Osteoblast (primary cell): ENCODE measurements at regions not wholly inside any gene's neighbourhood (a gene's known extent, or its start where the extent isn't known, plus 50 kb on each side); places are given as distances from the start of the nearest gene placed in this dataset.

Experiments
- DNase-seq: peaks from one replicate; pipeline ENCODE4 v3.0.0; 2011; ENCODE audit warnings: low spot score, mixed read lengths; ENCODE audit not compliant: insufficient read length; ENCODE audit errors: missing footprints
- H2AFZ ChIP-seq: 2 replicates; pipeline ENCODE4 v1.6.0; 2011; ENCODE audit warnings: mild to moderate bottlenecking, low read length
- H3K27ac ChIP-seq: 2 replicates; pipeline ENCODE4 v1.5.1; 2011; ENCODE audit warnings: mild to moderate bottlenecking, low read depth, low read length, moderate library complexity
- H3K27me3 ChIP-seq: 2 replicates; pipeline ENCODE4 v1.6.0; 2012; ENCODE audit warnings: mild to moderate bottlenecking, control low read depth, inconsistent platforms, low read length, moderate library complexity; ENCODE audit not compliant: insufficient read depth
- H3K36me3 ChIP-seq: 2 replicates; pipeline ENCODE4 v1.5.1; 2011; ENCODE audit warnings: mild to moderate bottlenecking, low read length, control low read depth, moderate library complexity; ENCODE audit not compliant: insufficient read depth
- H3K4me1 ChIP-seq: 2 replicates; pipeline ENCODE4 v1.5.1; 2011; ENCODE audit warnings: mild to moderate bottlenecking, low read length, control low read depth, moderate library complexity; ENCODE audit not compliant: insufficient read depth
- H3K4me2 ChIP-seq: 2 replicates; pipeline ENCODE4 v1.6.0; 2011; ENCODE audit warnings: mild to moderate bottlenecking, low read length; ENCODE audit not compliant: insufficient read depth
- H3K4me3 ChIP-seq: fragments of 200-600 bp; sonication (generic); 3 replicates; pipeline ENCODE4 v1.5.1; 2012; ENCODE audit warnings: mild to moderate bottlenecking, low read length, inconsistent platforms; ENCODE audit not compliant: insufficient read depth
- H3K79me2 ChIP-seq: 2 replicates; pipeline ENCODE4 v1.6.0; 2012; ENCODE audit warnings: mild to moderate bottlenecking, low read length, control low read depth, inconsistent platforms; ENCODE audit not compliant: insufficient read depth
- H3K9me3 ChIP-seq: 2 replicates; pipeline ENCODE4 v1.5.1; 2011; ENCODE audit warnings: low read depth, low read length, control low read depth
- H4K20me1 ChIP-seq: 2 replicates; pipeline ENCODE4 v1.6.0; 2012; ENCODE audit warnings: mild to moderate bottlenecking, low read length, control low read depth; ENCODE audit not compliant: insufficient read depth
- CTCF ChIP-seq: IDR thresholded peaks from 2 replicates; pipeline ENCODE4 v1.5.1; 2011; ENCODE audit warnings: mild to moderate bottlenecking, low read depth, low read length, moderate library complexity; ENCODE audit errors: extremely low read depth

DNA sequence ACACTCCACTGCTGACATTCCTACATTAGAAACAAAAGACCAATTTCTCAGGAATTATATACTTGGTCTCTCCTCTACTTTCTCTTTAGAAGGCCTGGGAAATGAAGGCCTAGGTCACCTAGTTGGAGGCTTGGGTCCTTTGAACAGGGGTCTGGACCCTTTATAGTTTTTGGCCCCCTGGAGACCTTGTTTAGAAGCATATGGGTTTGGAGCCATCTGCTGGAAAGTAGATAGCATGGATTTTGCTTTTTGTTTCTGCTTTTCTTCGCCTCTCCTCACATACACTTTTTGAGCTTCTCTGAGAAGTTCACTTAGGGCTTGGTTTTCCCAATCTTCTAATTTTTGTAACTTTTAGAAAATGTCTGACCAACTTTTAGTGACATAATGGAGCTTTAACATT, 67.1 kb upstream of the CDK20 start:
- Histone ChIP-seq H3K36me3 (no peaks in the 10 kb centered on the region), H3K4me3 (no peak overlapping the region), H3K27ac (no peak overlapping the region), H4K20me1 (no peaks in the 10 kb centered on the region), H3K9me3 (peaks cover 23% of the 10 kb centered on the region), H2AFZ (no peak overlapping the region), H3K4me1 (no peaks in the 10 kb centered on the region), H3K4me2 (no peak overlapping the region), H3K27me3 (no peaks in the 10 kb centered on the region), H3K79me2 (no peaks in the 10 kb centered on the region)
- no peak for DNase-seq
- peak; percentile 60 for TF ChIP-seq CTCF

DNA sequence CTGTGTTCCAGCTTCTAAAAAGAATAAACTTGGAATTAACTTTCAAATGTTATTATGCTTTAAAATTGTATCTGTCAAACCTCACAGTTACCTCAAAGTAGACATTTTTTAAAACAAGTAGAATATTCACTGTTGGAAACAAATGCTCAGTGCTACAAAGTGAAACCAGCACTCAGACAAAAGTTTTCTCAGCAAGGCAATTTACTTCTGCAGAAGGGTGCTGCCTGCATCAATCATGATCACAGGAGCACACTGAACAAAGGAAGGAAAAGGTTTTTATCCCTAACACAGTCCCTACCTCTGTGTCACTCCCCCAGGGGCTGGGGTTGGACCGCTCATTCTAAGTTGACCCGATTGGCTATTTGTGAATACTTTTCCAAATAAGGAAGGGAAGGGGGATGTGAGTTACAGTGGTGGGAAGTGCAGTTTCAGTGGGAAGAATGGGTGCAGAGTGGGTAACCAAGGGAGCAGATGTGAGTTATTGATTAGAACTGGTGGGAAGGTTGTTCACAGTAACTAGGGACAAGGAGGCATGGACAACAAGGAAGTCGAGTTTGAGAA, 63.0 kb upstream of the CDK20 start:
- Histone ChIP-seq H3K27ac (no peak overlapping the region), H3K4me2 (no peak overlapping the region), H3K4me3 (no peak overlapping the region), H4K20me1 (no peaks in the 10 kb centered on the region), H3K9me3 (peaks cover 11% of the 10 kb centered on the region), H3K79me2 (no peaks in the 10 kb centered on the region), H2AFZ (no peak overlapping the region), H3K4me1 (no peaks in the 10 kb centered on the region), H3K27me3 (no peaks in the 10 kb centered on the region), H3K36me3 (no peaks in the 10 kb centered on the region)
- DNase-seq, result no peak
- no peak for TF ChIP-seq CTCF

DNA sequence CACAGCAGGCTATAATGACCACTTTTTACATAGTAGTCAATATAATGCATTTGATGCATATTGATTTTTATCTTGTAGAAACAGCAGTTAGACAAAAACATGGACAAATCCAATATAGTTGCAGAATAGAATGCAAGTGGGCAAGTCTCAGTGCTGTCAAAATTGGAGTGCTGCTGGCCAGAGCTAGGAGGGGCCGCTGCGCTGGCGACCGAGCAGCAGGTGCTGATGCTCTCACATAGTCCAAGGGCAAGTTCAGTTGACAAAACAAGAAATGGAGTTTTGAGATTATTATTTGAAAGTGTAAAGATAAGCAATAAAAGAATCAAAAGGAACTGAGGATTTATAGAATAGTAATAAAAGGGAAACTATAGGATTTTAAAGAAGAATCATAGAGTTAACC, 60.6 kb upstream of the CDK20 start:
- Histone ChIP-seq H4K20me1 (no peaks in the 10 kb centered on the region), H3K4me3 (no peak overlapping the region), H2AFZ (no peak overlapping the region), H3K4me1 (no peaks in the 10 kb centered on the region), H3K36me3 (no peaks in the 10 kb centered on the region), H3K9me3 (peaks cover 11% of the 10 kb centered on the region), H3K27ac (no peak overlapping the region), H3K4me2 (no peak overlapping the region), H3K27me3 (no peaks in the 10 kb centered on the region), H3K79me2 (no peaks in the 10 kb centered on the region)
- TF ChIP-seq CTCF, result no peak
- DNase-seq, result no peak

DNA sequence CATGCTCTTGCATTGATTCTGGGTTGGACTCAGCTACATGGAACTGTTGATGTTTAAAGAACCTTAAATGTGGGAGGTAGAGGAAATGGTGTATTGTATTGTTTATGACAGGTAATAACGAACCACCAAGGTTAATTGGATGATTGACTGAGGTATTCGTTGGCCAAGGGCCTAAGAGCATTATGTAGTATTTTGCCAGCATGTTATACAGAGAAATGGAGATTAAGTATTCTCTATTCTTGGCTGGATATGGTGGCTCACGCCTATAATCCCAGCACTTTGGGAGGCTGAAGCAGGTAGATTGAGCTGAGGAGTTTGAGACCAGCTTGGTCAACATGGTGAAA, 59.0 kb upstream of the CDK20 start:
- H4K20me1 ChIP-seq, result no peaks in the 10 kb centered on the region
- no peak overlapping the region for H3K27ac ChIP-seq
- H3K9me3 ChIP-seq, result peaks cover 8% of the 10 kb centered on the region
- no peak for DNase-seq
- no peak overlapping the region for H3K4me2 ChIP-seq
- H3K79me2 ChIP-seq, result no peaks in the 10 kb centered on the region
- no peak overlapping the region for H2AFZ ChIP-seq
- no peaks in the 10 kb centered on the region for H3K27me3 ChIP-seq
- no peaks in the 10 kb centered on the region for H3K36me3 ChIP-seq
- H3K4me3 ChIP-seq, result no peak overlapping the region
- no peaks in the 10 kb centered on the region for H3K4me1 ChIP-seq
- TF ChIP-seq CTCF, result no peak
